AG09309 (cell line): ENCODE measurements at regions not wholly inside any gene's neighbourhood (a gene's known extent, or its start where the extent isn't known, plus 50 kb on each side); places are given as distances from the start of the nearest gene placed in this dataset.

Experiments used
- DNase-seq: peaks from one replicate; pipeline ENCODE4 v3.0.0-alpha.2; 2010; ENCODE audit warnings: low read depth
- H3K4me3 ChIP-seq: 2 replicates; pipeline ENCODE4 v1.5.1; 2011; ENCODE audit warnings: mild to moderate bottlenecking, low read depth, low read length, moderate library complexity; ENCODE audit not compliant: control insufficient read depth
- CTCF ChIP-seq: IDR thresholded peaks from 2 replicates; pipeline ENCODE4 v1.5.1; 2011; ENCODE audit warnings: mild to moderate bottlenecking, low read depth, low read length, inconsistent platforms; ENCODE audit not compliant: insufficient read depth, control insufficient read depth; ENCODE audit errors: missing control alignments

GRCh38 chr15:87099916-87100315, 1020.2 kb downstream of the AGBL1 start:
- no peak for DNase-seq
- H3K4me3 ChIP-seq, result no peak overlapping the region
- TF ChIP-seq CTCF, result no peak

- no peak for TF ChIP-seq CTCF
- DNase-seq, result no peak
- H3K4me3 ChIP-seq, result no peak overlapping the region
Measured at GRCh38 chr15:87089551-87089950, 1009.9 kb downstream of the AGBL1 start.

GRCh38 chr15:87083201-87083600, 1003.5 kb downstream of the AGBL1 start:
- no peak for TF ChIP-seq CTCF
- H3K4me3 ChIP-seq, result no peak overlapping the region
- DNase-seq, result no peak

GRCh38 chr15:87082581-87082980, 1002.9 kb downstream of the AGBL1 start:
- no peak for DNase-seq
- H3K4me3 ChIP-seq, result no peak overlapping the region
- no peak for TF ChIP-seq CTCF

GRCh38 chr15:87080547-87080946, 1000.9 kb downstream of the AGBL1 start:
- DNase-seq, result no peak
- no peak for TF ChIP-seq CTCF
- H3K4me3 ChIP-seq, result no peak overlapping the region
